HG03457 (cell line): ENCODE measurements at regions not wholly inside any gene's neighbourhood (a gene's known extent, or its start where the extent isn't known, plus 50 kb on each side); places are given as distances from the start of the nearest gene placed in this dataset.

ENCODE experiments used
- ATAC-seq: cut with Tn5 transposase; IDR thresholded peaks from one replicate; pipeline ENCODE4 v1.9.1; 2021; ENCODE audit warnings: moderate number of reproducible peaks; ENCODE audit not compliant: unreplicated experiment

- no peak for ATAC-seq
Measured at GRCh38 chr7:155178096-155178495, 108.0 kb downstream of the HTR5A start.

GRCh38 chr7:155181768-155182167, 111.6 kb downstream of the HTR5A start:
- ATAC-seq = no peak

- no peak for ATAC-seq
Measured at GRCh38 chr7:155182406-155182970, 112.4 kb downstream of the HTR5A start.

- ATAC-seq = no peak
Measured at GRCh38 chr7:155183655-155184054, 113.5 kb downstream of the HTR5A start.

- ATAC-seq = no peak
Measured at GRCh38 chr7:155184923-155185322, 112.8 kb upstream of the INSIG1 start.

- ATAC-seq = no peak
Measured at GRCh38 chr7:155187061-155187785, 110.5 kb upstream of the INSIG1 start.

GRCh38 chr7:155188357-155188756, 109.3 kb upstream of the INSIG1 start:
- no peak for ATAC-seq

GRCh38 chr7:155188821-155189581, 108.7 kb upstream of the INSIG1 start:
- ATAC-seq = no peak

GRCh38 chr7:155189590-155189989, 108.1 kb upstream of the INSIG1 start:
- ATAC-seq = no peak

GRCh38 chr7:155190688-155191087, 107.0 kb upstream of the INSIG1 start:
- no peak for ATAC-seq

GRCh38 chr7:155191137-155191536, 106.5 kb upstream of the INSIG1 start:
- ATAC-seq = no peak

GRCh38 chr7:155191901-155192478, 105.7 kb upstream of the INSIG1 start:
- ATAC-seq = peak; percentile 72

GRCh38 chr7:155192961-155193640, 104.6 kb upstream of the INSIG1 start:
- no peak for ATAC-seq

- ATAC-seq = no peak
Measured at GRCh38 chr7:155193716-155194115, 104.0 kb upstream of the INSIG1 start.

GRCh38 chr7:155194382-155195140, 103.1 kb upstream of the INSIG1 start:
- ATAC-seq = no peak

- ATAC-seq = no peak
Measured at GRCh38 chr7:155195939-155196523, 101.6 kb upstream of the INSIG1 start.

- ATAC-seq = no peak
Measured at GRCh38 chr7:155198196-155198892, 99.3 kb upstream of the INSIG1 start.

GRCh38 chr7:155198901-155199845, 98.5 kb upstream of the INSIG1 start:
- ATAC-seq = peak; percentile 81
